GM12878 (cell line): ENCODE measurements at regions not wholly inside any gene's neighbourhood (a gene's known extent, or its start where the extent isn't known, plus 50 kb on each side); places are given as distances from the start of the nearest gene placed in this dataset.

Source experiments
- ATAC-seq: fragments of 200-7000 bp; cut with Tn5 transposase; 3 replicates; pipeline ENCODE4 v1.9.1; 2020; ENCODE audit warnings: mild to moderate bottlenecking, moderate library complexity
- BruUV-seq: library from RNA; stranded (reverse); fragments of 400-500 nt; replicated peaks from 2 replicates; lab custom pipeline; 2021; lab: Mats Ljungman, UMichigan
- CTCF ChIA-PET: fragments of 300-600 bp; sonication (Branson Sonifier 250); formaldehyde crosslinking; extraction: SDS; loops from one replicate; lab custom pipeline; 2021; ENCODE audit warnings: inconsistent platforms; lab: Yijun Ruan, JAX
- POLR2A ChIA-PET: fragments of 350-600 bp; formaldehyde crosslinking; extraction: SDS; loops from one replicate; lab custom pipeline; 2021; ENCODE audit warnings: inconsistent platforms; lab: Charles Lee
- RAD21 ChIA-PET: fragments of 300-600 bp; sonication (Branson Sonifier 250); formaldehyde crosslinking; loops from one replicate; lab custom pipeline; 2023; ENCODE audit warnings: antibody characterized with exemption; ENCODE audit not compliant: unreplicated experiment; lab: Charles Lee
- SMC1A ChIA-PET: fragments of 300-600 bp; sonication (Branson Sonifier 250); formaldehyde crosslinking; loops from one replicate; lab custom pipeline; 2023; ENCODE audit not compliant: unreplicated experiment, uncharacterized antibody; lab: Charles Lee
- DNase-seq: peaks from one replicate; pipeline ENCODE4 v3.0.0-alpha.2; 2011; ENCODE audit warnings: low read depth, low spot score
- FAIRE-seq: peaks from 3 replicates; lab custom pipeline; 2011; peaks lifted over from hg19 to GRCh38; lab: Jason Lieb, UNC
- H2AFZ ChIP-seq: 2 replicates; pipeline ENCODE4 v1.6.0; 2011; ENCODE audit warnings: low read depth, low read length, control low read depth; ENCODE audit not compliant: control insufficient read depth
- H3K27ac ChIP-seq: 2 replicates; pipeline ENCODE4 v1.5.1; 2011; ENCODE audit warnings: control low read depth; ENCODE audit not compliant: control insufficient read depth, insufficient read depth
- H3K27me3 ChIP-seq, 2 experiments: replicated peaks in 1 of 2; 2 replicates each; pipeline versions ENCODE4 v1.6.0 to v1.6.1; 2011; ENCODE audit warnings: low read length in 1 of 2; ENCODE audit not compliant: control insufficient read depth in 2 of 2, insufficient read depth in 2 of 2
- H3K36me3 ChIP-seq, 2 experiments: 2 replicates each; pipeline ENCODE4 v1.5.1; 2011; ENCODE audit warnings: low read length in 1 of 2; ENCODE audit not compliant: control insufficient read depth in 2 of 2, insufficient read depth in 2 of 2
- H3K4me1 ChIP-seq: 2 replicates; pipeline ENCODE4 v1.6.1; 2011; ENCODE audit warnings: mild to moderate bottlenecking, low read length, moderate library complexity, mixed read lengths; ENCODE audit not compliant: control insufficient read depth, insufficient read depth
- H3K4me2 ChIP-seq: 2 replicates; pipeline ENCODE4 v1.6.0; 2011; ENCODE audit warnings: control low read depth; ENCODE audit not compliant: control insufficient read depth, insufficient read depth
- H3K4me3 ChIP-seq: fragments of 200-600 bp; sonication (generic); 2 replicates; pipeline ENCODE4 v1.5.1; 2016
- H3K79me2 ChIP-seq: 2 replicates; pipeline ENCODE4 v1.6.0; 2011; ENCODE audit warnings: low read length; ENCODE audit not compliant: control insufficient read depth, insufficient read depth
- H3K9ac ChIP-seq: 2 replicates; pipeline ENCODE4 v1.8.0; 2011; ENCODE audit warnings: low read length, control low read depth, mixed read lengths; ENCODE audit not compliant: control insufficient read depth, insufficient read depth
- H3K9me3 ChIP-seq: replicated peaks from 3 replicates; pipeline ENCODE4 v1.5.1; 2011; ENCODE audit warnings: mild to moderate bottlenecking, low read length; ENCODE audit not compliant: control insufficient read depth, insufficient read depth
- H4K20me1 ChIP-seq: 2 replicates; pipeline ENCODE4 v1.6.0; 2011; ENCODE audit not compliant: control insufficient read depth, insufficient read depth
- CHD2 ChIP-seq: IDR thresholded peaks from 2 replicates; pipeline ENCODE4 v1.6.1; 2011; ENCODE audit warnings: low read depth, low read length, improper control_type of control experiment, borderline replicate concordance
- HSF1 ChIP-seq: fragments of 150-350 bp; IDR thresholded peaks from 2 replicates; pipeline ENCODE4 v1.6.1; 2014; ENCODE audit warnings: mild to moderate bottlenecking, low read depth, low read length
- KDM1A ChIP-seq: fragments of 200-600 bp; sonication (generic); IDR thresholded peaks from 2 replicates; pipeline ENCODE4 v1.6.1; 2016; ENCODE audit warnings: borderline replicate concordance
- MAX ChIP-seq: IDR thresholded peaks from 2 replicates; pipeline ENCODE4 v1.6.1; 2012; ENCODE audit warnings: low read depth, low read length, improper control_type of control experiment
- RELB ChIP-seq: fragments of 450-650 bp; IDR thresholded peaks from 2 replicates; pipeline ENCODE4 v1.6.1; 2017; ENCODE audit warnings: low read depth, mild to moderate bottlenecking, moderate library complexity
- USF2 ChIP-seq: IDR thresholded peaks from 2 replicates; pipeline ENCODE4 v1.6.1; 2011; ENCODE audit warnings: low read depth, low read length, improper control_type of control experiment, borderline replicate concordance
- ZNF217 ChIP-seq: fragments of 450-650 bp; IDR thresholded peaks from 2 replicates; pipeline ENCODE4 v1.6.1; 2017; ENCODE audit warnings: antibody characterized with exemption, mild to moderate bottlenecking
- WGBS: methylation state at CpG from one replicate; pipeline ENCODE4 v1.1.6; 2016; ENCODE audit warnings: low lambda C conversion rate; ENCODE audit not compliant: insufficient replicate concordance, insufficient coverage; ENCODE audit errors: missing lambda C conversion rate; 5-methylcytosine and 5-hydroxymethylcytosine counted together
- in situ Hi-C: fragments of 300-500 bp; cut with MboI; formaldehyde crosslinking; loops from 9 replicates; pipeline ENCODE4 v1.14.3; 2018; ENCODE audit warnings: mixed read lengths
- intact Hi-C: fragments of 100-400 bp; cut with micrococcal nuclease; formaldehyde crosslinking; loops from one replicate; pipeline ENCODE4 v1.14.2; 2022; ENCODE audit not compliant: unreplicated experiment

DNA sequence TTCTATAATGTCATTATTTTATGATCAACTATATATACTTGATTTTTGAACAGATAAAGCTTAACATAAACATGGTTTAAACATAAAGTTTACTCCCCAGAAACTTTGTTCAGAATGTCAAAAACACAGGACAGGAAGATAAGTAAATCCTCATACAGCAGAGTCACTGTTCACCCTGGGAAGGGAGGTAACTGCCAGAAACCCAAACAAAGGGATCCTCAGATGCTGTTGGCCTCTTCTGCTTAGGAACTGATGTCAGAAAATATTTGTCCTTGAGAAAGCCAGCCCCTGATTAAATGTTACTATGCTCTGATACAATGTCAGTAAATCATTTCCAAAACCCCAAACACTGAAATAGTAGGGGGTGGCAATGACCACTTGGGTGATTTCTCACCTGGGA is 185.3 kb downstream of the TJP1 start:
- Histone ChIP-seq H3K4me1 (no peaks in the 10 kb centered on the region), H3K27ac (no peak overlapping the region), H3K4me2 (no peak overlapping the region), H3K79me2 (no peaks in the 10 kb centered on the region), H2AFZ (no peak overlapping the region), H3K9ac (no peak overlapping the region), H3K9me3 (no peaks in the 10 kb centered on the region; the same call in 2 of the 3 replicates), H3K36me3 (no peaks in the 10 kb centered on the region), H3K4me3 (no peak overlapping the region), H4K20me1 (no peaks in the 10 kb centered on the region), H3K27me3 (no peaks in the 10 kb centered on the region)
- POLR2A ChIA-PET, result no interaction called here
- no peak for TF ChIP-seq USF2
- FAIRE-seq, result no peak
- DNase-seq, result no peak
- no TSS peak for BruUV-seq
- ATAC-seq, result no peak
- intact Hi-C loops (no loop called here), in situ Hi-C loops (no loop called here)
- CTCF ChIA-PET, result no interaction called here
- RAD21 ChIA-PET, result no interaction called here
- SMC1A ChIA-PET, result no interaction called here

- SMC1A ChIA-PET, result no interaction called here
- Histone ChIP-seq H3K4me1 (no peaks in the 10 kb centered on the region), H3K27me3 (no peaks in the 10 kb centered on the region), H3K9ac (no peak overlapping the region), H3K4me3 (no peak overlapping the region), H4K20me1 (no peaks in the 10 kb centered on the region), H3K27ac (no peak overlapping the region), H3K9me3 (no peaks in the 10 kb centered on the region; the same call in 2 of the 3 replicates), H2AFZ (no peak overlapping the region), H3K36me3 (no peaks in the 10 kb centered on the region), H3K4me2 (no peak overlapping the region), H3K79me2 (no peaks in the 10 kb centered on the region)
- TF ChIP-seq MAX (no peak), HSF1 (no peak), KDM1A (no peak), CHD2 (no peak), ZNF217 (no peak), RELB (no peak)
- 46% methylated on average over 13 of the region's 13 CpGs for WGBS
- in situ Hi-C loops, result no loop called here
- no peak for FAIRE-seq
- intact Hi-C loops, result no loop called here
- POLR2A ChIA-PET, result no interaction called here
- ATAC-seq, result no peak
- CTCF ChIA-PET, result no interaction called here
- BruUV-seq, result no TSS peak
- no peak for DNase-seq
- RAD21 ChIA-PET, result no interaction called here
Measured at GRCh38 chr15:29636140-29636539, 186.1 kb downstream of the TJP1 start.
